ENCODE measurements at regions not wholly inside any gene's neighbourhood (a gene's known extent, or its start where the extent isn't known, plus 50 kb on each side); places are given as distances from the start of the nearest gene placed in this dataset.

- DNase-seq (ENCODE audit: low read depth, low spot score) = no peak
- ChIA-PET POLR2A (no interaction called here), CTCF (no interaction called here)
- Histone ChIP-seq H3K36me3 (ENCODE audit: control insufficient read depth, insufficient read depth, low read length) (no peaks in the 10 kb centered on the region; the same call in 1 of the 2 replicates), H3K4me3 (ENCODE audit: low read depth in 2 of 2, low read length in 2 of 2) (no peak overlapping the region), H3K27ac (ENCODE audit: low read length) (no peak overlapping the region), H3K4me1 (ENCODE audit: control insufficient read depth, insufficient read depth, low read length) (no peaks in the 10 kb centered on the region), H3K27me3 (ENCODE audit: control insufficient read depth, insufficient read depth, low read length) (no peaks in the 10 kb centered on the region), H3K9me3 (ENCODE audit: control insufficient read depth, insufficient read depth, low read depth, low read length) (no peaks in the 10 kb centered on the region)
- intact Hi-C loops (cut with micrococcal nuclease; ENCODE audit: unreplicated experiment) (no loop called here), in situ Hi-C loops (cut with HindIII; ENCODE audit: low pct_unique_long_range_greater_than_20kb, low sequenced_read_pairs) (no loop called here)
- TF ChIP-seq CTCF (IDR thresholded peaks at IDR 0.05) (no peak), SIN3A (IDR thresholded peaks at IDR 0.05; ENCODE audit: borderline replicate concordance, insufficient read depth, low read depth, low read length) (no peak), REST (IDR thresholded peaks at IDR 0.05; ENCODE audit: insufficient read depth in 1 of 2, low read depth in 2 of 2, low read length in 1 of 2) (no peak), TCF7L2 (IDR thresholded peaks at IDR 0.05; ENCODE audit: low read depth, low read length) (no peak), POLR2AphosphoS5 (IDR thresholded peaks at IDR 0.05; ENCODE audit: low read depth, low read length) (no peak)
- no TSS peak for BruUV-seq (replicated peaks)
- no peak for ATAC-seq
Measured at GRCh38 chr18:57956491-57956890, 87.5 kb upstream of the NEDD4L start.

- CTCF ChIA-PET = interaction anchor here (0.6 kb wide), 1 partner anchor 1443 kb away, joined by 3 read pairs; no protein-coding TSS in a partner anchor
- in situ Hi-C loops (cut with HindIII; ENCODE audit: low pct_unique_long_range_greater_than_20kb, low sequenced_read_pairs) = no loop called here
- no peak overlapping the region for H3K27ac ChIP-seq (ENCODE audit: low read length)
- DNase-seq (ENCODE audit: low read depth, low spot score) (no peak), ATAC-seq (no peak)
- POLR2A ChIA-PET = no interaction called here
- no peaks in the 10 kb centered on the region for H3K9me3 ChIP-seq (ENCODE audit: control insufficient read depth, insufficient read depth, low read depth, low read length)
- no peaks in the 10 kb centered on the region for H3K27me3 ChIP-seq (ENCODE audit: control insufficient read depth, insufficient read depth, low read length)
- no peaks in the 10 kb centered on the region; the same call in 1 of the 2 replicates for H3K36me3 ChIP-seq (ENCODE audit: control insufficient read depth, insufficient read depth, low read length)
- BruUV-seq (replicated peaks) = no TSS peak
- no peak overlapping the region for H3K4me3 ChIP-seq (ENCODE audit: low read depth in 2 of 2, low read length in 2 of 2)
- H3K4me1 ChIP-seq (ENCODE audit: control insufficient read depth, insufficient read depth, low read length) = no peaks in the 10 kb centered on the region
- intact Hi-C loops (cut with micrococcal nuclease; ENCODE audit: unreplicated experiment) = no loop called here
- TF ChIP-seq TCF7L2 (IDR thresholded peaks at IDR 0.05; ENCODE audit: low read depth, low read length) (no peak), REST (IDR thresholded peaks at IDR 0.05; ENCODE audit: insufficient read depth in 1 of 2, low read depth in 2 of 2, low read length in 1 of 2) (no peak), POLR2AphosphoS5 (IDR thresholded peaks at IDR 0.05; ENCODE audit: low read depth, low read length) (no peak), CTCF (IDR thresholded peaks at IDR 0.05) (no peak), SIN3A (IDR thresholded peaks at IDR 0.05; ENCODE audit: borderline replicate concordance, insufficient read depth, low read depth, low read length) (no peak)
Measured at GRCh38 chr18:57954935-57955334, 89.1 kb upstream of the NEDD4L start.

Data from Panc1 (cell line).